HT-29 (cell line): ENCODE measurements at regions not wholly inside any gene's neighbourhood (a gene's known extent, or its start where the extent isn't known, plus 50 kb on each side); places are given as distances from the start of the nearest gene placed in this dataset.

ENCODE experiments used
- DNase-seq: peaks from one replicate; pipeline ENCODE4 v3.0.0-alpha.2; 2015; ENCODE audit warnings: low spot score

DNA sequence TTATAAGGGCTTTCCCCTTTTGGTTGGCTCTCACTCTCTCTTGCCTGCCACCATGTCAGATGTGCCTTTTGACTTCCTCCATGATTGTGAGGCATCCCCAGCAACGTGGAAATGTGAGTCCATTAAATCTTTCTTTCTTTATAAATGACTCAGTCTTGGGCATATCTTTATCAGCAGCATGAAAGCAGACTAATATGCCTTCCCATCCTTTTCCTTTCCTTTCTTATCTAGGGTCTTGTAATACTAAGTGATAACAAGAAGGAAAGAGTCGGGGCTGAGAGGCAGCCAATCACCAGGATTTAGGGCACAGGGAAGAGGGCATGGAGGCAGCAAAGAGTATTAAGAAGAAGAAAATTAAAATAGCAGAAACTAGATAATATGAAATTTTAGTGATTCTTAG is 62.0 kb upstream of the JCAD start:
- DNase-seq, result no peak

DNA sequence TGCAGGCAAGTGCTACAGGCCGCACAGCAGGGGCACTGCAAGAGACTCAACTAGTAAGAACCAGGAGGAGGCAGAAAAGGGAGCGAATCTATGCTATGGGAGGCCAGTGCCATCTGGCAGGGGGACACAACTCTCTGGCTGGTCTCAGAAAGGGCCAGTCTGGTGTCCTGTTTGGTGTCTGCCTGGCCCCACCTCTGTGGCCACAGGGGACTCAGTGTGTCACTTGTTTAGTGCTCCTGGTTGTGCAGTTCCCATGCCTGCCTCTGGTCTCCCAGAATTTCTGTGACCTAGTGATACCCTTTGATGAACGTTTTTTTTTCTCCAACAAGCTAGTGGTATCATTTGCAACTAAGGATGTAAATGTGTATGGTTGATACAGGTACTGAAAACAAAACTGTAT is 59.2 kb upstream of the JCAD start:
- no peak for DNase-seq

DNA sequence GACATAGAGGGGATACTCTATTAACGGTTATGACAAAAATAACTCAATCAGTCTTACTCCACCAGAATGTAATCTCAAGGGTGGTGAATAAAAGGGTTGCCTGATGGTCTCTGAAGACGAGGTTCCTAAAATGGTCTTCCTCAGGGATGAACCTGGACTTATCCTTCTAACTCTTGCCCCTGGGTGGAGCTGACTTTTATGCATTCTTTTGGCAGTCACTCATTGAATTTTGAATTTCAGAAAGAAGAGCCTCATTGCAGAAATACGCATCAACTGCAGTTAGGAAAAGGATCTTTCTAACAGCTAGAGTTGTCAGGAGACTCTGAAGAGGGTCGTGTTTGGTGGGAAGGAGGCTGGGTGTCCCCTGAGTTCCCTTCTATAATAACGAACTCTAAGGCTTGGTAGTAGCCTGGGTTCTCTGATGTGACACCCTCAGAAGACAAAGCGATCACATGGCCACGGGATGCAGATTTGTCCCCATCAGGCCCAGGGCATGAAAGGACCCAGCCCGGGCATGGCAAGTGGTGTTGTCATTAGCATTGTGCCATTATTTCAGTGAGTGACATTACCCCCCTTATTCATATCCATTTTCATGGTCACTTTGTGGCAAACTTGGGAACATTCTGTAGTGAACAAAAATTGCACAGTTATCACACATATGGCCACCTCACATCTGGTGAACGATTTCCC is 58.6 kb upstream of the JCAD start:
- no peak for DNase-seq

DNA sequence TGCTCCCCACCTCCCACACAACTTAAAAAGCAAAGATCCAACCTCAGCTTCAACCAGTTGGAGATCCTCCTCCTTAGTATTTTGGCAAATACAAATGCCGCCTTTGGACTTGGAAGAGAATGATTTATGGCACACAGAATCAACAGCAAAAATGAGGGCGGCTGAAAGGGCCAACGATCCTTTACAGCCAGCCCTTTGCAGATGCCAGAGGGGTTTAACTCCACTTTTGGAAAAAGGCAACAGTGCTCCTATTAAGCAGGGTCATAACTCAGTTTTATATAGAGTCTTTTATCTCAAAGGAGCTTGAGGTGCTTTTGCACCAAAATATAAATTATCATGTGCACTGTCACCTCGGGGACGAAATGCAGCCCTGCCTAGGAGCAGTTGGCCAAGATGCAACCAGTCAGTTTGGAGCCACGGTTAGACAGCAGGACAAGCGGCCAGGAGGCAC is 56.7 kb upstream of the JCAD start:
- no peak for DNase-seq

DNA sequence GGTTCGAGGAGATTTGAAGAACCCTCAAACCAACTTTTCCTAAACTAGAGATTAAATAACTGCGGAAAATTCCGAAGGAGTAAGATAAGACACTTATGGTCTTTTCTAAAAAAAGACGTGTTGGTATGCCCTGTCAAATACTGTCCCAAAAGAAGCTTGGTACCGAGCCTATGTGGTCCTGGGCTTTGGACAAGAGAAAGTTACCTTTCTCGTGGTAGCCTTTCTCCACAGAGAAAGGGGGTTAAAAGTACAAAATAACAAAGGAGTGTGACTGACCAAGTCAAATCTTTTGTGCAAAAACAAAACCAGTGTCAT is 56.2 kb upstream of the JCAD start:
- no peak for DNase-seq

DNA sequence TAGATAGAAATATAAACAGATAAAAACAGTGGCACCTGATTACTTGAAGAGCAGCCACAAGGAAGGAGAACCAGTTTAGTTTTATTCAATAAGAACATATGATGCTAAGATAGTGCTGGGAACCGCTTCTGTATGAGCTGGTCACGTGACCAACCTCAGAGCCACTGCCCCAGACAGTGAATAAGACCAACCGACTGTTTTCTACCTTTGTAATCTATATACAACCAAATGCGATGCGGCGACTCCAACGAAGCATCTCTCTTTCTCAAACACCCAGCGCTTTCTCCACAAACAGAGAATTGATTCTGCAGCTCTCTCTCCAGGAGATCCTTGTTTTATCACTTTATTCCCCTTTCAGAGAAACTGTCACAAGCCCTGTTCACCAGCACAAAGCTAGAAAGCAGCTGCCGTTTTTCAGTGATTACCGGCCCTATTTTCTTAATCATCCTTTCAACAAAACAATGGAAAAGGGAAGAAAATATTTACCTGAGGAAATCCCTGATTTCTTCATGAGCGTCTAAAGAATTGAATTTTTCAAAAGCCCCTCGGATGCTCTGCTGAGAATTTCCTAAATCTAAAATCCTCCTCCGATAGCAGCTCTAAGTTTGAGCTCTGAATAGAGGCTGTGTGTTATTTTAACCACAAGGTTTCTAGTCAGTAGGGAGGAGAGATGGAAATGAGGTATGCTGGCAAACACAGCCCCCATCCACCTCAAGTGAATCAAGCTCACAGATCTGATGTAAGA is 55.7 kb upstream of the JCAD start:
- DNase-seq, result no peak

DNA sequence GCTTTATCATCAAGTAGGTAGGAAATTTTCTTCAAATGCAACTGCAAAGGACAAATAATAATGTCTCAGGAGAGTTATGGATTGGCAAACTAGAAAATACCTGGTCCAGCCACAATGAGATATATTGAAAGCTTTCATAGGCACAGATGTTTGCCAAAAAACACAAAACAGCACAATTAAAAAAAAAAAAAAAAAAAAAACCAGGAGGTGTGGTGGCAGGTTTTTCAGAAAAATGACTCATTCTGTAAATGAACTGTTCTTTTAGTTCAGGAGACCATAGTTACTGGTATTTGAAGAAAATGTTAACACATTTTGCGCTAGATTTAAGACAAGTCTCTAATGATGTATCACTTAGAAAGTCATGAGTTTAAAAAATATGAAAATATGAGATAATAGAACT is 55.0 kb upstream of the JCAD start:
- no peak for DNase-seq

DNA sequence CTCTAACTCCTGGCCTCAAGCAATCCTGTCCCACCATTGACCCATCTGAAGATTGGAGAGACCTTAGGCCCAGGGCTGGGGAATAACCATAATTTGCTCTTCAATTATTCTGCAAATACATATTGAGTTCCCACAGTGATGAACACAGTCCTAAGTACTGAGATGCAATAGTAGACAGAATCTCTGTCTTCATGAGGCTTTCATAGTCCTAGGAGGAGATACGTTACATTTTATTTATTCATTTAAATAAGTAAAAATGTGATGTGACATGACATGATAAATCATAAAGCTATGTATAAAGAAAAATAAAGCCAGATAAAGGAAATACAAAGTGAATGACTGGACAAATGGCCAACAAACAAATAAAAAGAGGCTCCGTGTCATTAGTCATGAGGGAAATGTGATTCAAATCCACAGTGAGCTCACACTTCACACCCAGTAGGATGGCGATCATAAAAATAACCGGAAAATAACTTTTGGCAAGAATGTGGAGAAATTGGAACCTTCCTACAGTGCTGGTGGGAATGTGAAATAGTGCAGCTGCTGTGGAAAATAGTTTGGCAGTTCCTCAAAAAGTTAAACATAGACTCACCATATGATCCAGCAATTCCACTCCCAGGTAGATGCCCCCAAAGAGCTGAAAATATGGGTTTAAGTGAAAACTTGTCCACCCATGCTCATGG is 52.1 kb upstream of the JCAD start:
- DNase-seq, result no peak
